DMS 273 treated with DMSO at 0.1 percent for 48 hours (cell line): ENCODE measurements at regions not wholly inside any gene's neighbourhood (a gene's known extent, or its start where the extent isn't known, plus 50 kb on each side); places are given as distances from the start of the nearest gene placed in this dataset.
"Not testable (repeated sequence)": the region's sequence is repeated elsewhere in the genome, so short reads cannot be mapped to it uniquely, and the experiment has no call there.

ENCODE experiments used
- DNase-seq: peaks from one replicate; lab custom pipeline; 2025; lab: John Stamatoyannopoulos, UW

DNA sequence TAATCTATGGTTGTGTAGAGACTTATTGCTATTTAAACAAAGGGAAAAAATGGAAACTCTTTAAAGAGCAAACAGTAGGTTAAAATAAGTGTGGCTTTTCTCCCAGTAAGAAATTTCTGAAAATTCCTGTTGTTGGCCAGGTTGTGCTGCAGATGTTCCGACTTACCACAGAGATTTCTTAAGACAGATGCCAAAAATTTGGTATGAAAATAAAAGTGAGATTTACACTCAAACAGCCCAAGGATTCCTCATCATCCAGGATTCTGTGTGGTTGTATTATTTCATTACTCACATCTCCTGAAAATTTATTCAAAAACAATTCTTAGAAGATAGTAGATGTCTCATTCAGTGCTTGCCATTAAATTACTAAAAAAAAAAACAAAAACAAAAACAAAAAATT is 296.7 kb upstream of the PTBP2 start:
- DNase-seq, result no peak

DNA sequence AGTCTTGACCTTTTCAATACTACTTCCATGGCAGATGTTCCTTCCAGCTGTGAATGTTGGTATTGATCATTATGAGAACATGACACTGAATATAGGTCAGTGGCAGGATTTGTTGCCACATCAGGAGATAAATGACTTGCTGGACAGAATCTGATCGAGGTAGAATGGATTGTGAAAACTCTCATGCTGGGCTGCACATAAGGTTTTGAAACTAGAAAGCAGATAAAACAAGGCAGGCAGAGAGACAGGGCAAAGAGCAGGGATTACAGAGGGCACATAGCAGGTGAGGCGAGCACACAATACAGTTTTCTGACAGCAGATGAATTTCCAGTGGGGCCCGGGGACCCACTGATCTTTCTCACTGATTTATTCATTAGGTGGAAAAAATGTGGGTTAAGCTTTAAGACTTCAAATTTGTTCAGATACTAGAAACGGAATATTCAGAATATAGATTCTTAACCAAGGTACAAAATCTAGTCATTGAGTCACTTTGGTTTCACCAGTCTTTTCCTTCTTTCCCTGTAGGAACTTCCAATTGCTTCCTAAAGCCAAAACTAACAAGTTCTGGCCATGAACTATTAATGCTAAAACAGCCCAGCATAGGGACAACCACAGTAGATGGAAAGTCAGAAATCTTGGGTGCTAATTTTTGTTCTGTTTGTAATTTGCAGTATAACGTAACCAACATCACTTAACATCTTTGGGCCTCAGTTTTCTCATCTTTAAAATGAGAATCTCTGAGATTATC is 296.0 kb upstream of the PTBP2 start:
- DNase-seq, result no peak

GRCh38 chr1:96427616-96428015 is 294.0 kb upstream of the PTBP2 start:
- DNase-seq, result no peak

DNA sequence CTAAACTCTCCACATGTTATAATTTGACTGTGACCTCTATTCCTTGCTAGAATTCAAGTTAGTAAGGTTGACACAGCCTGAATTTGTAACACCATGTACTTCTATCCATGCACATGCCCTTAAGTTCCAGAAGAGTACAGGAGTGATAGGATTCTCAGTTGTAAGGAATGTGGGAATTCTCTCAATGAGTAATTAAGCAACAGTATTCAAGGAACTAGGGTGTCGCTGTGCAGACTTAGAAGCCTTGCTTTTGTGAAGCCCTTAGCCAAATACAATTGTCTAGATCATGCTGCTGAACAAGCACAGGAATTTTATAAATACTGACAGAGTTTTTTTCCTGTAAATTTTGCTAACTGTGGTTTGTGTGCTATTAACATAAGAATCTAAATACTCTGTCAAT is 276.3 kb upstream of the PTBP2 start:
- no peak for DNase-seq

- no peak for DNase-seq
These were observed 257.5 kb upstream of the PTBP2 start for GRCh38 chr1:96464066-96464465.

DNA sequence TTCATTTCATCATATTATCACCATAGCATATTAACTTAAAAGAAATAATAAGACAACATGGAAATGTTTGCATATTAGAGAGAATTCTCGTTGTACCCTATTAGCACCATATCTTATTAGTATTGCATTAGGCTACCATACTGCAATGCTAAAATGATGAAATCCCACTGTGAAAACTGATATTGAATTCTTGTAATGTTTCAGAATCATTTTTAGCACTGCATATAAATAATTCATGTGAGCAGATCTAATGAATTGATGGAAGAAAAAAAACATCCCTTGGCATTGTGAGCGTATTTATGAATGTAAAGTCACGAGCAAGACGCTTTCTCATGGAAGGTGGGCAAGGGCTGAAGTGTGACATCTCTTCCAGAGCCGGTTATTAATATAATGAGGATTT is 257.1 kb upstream of the PTBP2 start:
- no peak for DNase-seq

DNA sequence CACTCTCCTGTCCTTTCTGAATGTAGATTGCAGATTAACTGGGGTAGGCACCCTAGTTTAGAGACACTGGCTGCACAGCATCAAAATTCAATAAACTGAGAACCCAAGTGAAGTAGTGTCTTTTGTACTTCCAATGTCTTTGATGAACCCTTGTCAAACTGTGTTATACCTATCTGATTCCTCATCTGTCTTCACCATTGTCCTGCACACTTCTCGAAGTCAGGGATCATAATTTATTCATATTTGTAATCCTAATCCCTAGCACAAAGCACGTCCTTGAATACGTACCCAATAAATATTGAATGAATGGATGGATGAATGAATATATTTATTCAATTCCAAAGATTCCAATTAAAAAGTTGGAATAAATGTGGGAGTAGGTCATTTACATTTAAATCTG is 256.6 kb upstream of the PTBP2 start:
- DNase-seq, result no peak

GRCh38 chr1:96465441-96465840 is 256.1 kb upstream of the PTBP2 start:
- DNase-seq, result no peak

GRCh38 chr1:96466842-96467241 is 254.7 kb upstream of the PTBP2 start:
- no peak for DNase-seq

DNA sequence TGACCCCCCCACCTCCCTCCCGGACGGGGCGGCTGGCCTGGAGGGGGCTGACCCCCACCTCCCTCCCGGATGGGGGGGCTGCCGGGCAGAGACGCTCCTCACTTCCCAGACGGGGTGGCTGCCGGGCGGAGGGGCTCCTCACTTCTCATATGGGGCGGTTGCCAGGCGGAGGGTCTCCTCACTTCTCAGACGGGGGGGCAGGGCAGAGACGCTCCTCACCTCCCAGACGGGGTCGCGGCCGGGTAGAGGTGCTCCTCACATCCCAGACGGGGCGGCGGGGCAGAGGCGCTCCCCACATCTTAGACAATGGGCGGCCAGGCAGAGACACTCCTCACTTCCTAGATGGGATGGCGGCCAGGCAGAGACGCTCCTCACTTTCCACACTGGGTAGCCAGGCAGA is 251.9 kb upstream of the PTBP2 start:
- not testable (repeated sequence) for DNase-seq

DNA sequence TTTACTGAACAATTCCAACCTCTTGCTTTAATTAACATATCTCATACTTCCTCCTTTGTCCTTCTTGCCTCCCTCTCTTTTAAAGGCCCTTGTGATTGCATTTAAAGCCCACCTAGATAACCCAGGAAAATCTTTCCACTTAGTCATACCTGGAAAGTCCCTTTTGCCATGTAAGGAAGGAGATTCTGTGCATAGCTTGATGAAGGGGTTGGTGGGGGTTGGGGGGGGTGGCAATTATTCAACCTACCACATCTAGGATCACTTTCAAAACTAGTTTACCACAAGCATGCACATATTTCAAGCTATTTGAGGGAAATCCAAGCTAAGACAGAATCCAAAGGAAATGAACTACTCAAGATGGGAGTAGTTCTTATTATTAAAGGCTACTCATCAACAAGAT is 249.1 kb upstream of the PTBP2 start:
- no peak for DNase-seq

DNA sequence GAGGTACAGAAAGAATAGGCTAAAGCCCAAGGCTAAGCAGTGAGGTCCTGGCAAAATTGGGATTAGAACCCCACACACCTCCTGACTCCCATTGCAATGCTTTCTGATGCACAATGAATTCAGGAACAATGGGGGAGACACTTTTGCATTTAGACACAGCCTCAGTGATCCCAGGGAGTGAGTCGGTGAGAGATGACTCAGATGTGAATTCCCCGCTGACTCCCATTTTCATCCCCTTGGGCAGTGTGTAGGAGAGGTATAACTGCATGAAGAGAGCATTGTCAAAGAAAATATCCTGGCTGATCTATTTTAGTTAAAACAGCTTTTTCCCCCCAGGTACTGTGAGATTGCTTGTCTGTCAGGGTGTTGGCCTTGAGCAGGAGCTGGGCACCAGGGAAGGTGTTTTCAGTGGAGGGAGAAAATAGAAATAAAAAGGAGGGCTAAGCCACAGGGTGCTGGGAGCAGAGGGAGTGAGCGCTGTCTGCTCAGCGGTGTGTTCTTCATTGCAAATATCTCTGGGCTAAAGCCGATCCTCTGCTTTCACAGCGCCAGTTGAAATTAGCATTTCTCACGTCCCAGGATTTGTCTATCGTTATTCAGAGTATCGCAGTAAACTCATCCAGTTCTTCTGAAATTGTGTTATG is 247.7 kb upstream of the PTBP2 start:
- DNase-seq, result no peak

- no peak for DNase-seq
These were observed 246.4 kb upstream of the PTBP2 start for GRCh38 chr1:96474985-96475743.

DNA sequence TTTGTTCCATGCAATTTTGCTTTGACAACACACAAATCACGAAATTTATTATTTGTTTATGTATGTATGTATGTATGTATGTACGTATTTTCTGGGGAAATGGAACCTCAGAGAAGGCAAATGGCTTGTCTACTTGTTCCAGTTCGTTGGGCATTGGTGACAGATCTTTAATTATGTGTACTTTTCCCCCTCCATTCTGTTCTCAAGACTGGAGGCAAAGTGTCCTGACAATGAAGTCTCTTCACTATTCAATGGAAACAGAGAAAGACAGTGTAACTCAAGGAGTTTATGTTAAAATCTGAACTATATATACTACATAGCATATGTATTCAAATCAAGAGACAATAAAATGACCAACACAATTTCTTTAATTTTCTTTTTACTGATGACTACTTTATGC is 245.7 kb upstream of the PTBP2 start:
- no peak for DNase-seq

- no peak for DNase-seq
These were observed 243.4 kb upstream of the PTBP2 start for GRCh38 chr1:96478228-96478627.

DNA sequence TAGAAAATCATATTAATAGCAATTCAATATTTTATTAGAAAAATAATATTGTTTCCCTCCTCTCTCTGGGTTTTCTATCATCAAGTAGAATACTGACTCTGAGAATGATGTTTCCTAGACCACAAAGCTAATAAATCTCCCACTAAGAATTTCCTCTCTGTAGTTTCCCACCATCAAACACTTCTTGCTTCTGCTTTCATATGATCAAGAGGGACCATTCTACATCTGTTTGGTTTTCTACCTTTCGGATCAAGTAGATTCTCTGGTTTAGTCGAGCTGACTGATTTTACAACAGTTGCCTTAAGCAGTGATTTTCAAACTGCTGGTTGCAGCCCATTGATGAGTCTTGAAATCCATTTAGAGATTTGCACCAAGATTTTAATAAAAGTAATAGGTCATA is 240.2 kb upstream of the PTBP2 start:
- no peak for DNase-seq

GRCh38 chr1:96482616-96483015 is 239.0 kb upstream of the PTBP2 start:
- no peak for DNase-seq

- no peak for DNase-seq
These were observed 234.2 kb upstream of the PTBP2 start for GRCh38 chr1:96487394-96487793.

DNA sequence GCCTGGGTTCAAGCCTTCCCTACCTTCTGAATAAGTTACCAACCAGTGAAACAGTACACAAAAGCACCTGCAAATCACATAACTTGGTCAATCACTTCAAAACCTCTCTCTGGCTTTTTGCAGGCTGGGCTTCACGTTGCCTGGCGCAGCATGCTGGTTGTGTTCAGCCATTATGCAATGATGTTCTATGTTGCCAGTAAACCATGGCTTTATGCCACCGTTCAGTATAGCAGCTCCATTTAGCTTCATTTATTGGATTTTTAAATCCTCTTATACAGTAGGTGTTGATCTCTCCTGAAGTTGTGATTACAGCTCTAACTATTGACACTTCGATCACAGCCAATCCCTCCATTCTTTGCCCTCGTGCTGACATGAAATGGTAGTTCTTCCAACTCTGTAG is 233.6 kb upstream of the PTBP2 start:
- no peak for DNase-seq

DNA sequence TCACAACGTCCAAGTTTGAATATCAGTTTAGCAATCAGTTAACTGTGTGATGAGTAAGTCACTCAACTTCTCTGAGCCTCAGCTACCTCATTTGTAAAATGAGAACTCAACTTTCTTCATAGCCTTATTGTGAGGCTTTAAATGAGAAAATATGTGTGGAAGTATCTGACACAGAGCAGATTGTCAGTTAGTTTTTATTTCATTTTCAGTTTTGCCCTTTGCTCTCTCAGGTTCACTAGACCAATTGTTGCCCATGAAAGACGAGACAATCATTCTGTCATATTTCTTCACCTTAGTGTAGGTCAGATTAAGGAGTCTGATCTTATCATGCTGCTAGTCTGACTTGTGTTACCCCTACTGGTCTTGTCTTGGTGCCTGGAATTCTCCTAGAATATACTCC is 232.8 kb upstream of the PTBP2 start:
- DNase-seq, result no peak

DNA sequence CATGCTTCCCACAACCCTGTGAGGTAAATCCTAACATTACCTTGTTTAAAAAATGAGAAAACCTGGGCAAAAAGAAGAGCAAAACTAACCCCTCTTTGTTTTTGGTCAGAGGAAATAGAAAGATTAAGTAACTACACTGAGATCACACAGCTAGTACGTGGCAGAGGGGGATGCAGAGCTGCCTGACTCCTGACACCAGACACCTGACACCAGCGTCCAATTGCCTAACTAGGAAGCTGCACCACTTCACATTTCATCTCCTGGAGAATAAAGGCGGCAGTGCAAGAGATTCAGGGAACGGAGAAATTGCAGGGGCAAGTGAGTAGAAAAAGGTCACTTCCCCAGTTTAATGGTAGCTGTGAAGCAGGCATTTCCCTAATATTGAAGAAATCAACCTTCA is 229.3 kb upstream of the PTBP2 start:
- DNase-seq, result no peak

DNA sequence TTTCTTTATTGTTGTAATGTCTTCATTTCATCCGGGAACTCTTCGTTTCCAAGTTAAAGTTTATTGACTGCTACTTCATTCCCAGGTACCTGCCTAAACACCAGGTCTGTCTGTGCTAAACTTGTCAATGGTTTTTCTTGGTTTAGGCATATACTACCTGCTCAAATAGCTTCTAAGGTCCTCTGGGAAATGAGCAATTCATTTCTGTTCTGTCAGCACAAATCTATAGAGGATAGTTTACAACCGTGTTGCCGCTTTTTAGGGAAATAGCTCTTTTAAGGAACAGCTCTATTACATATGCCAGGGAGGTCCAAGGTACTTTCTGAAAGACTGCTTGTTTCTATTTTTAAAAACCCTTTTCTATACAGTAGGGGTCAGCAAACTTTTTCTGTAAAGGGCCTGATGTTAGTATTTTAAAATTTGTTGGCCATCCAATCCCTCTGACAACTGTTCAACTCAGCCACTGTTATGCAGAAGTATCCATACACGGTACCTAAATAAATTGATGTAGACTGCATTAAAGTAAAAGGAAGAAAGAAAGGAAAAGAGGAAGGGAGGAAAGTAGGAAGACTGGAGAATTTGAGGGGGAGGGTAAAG is 222.7 kb upstream of the PTBP2 start:
- DNase-seq, result no peak

DNA sequence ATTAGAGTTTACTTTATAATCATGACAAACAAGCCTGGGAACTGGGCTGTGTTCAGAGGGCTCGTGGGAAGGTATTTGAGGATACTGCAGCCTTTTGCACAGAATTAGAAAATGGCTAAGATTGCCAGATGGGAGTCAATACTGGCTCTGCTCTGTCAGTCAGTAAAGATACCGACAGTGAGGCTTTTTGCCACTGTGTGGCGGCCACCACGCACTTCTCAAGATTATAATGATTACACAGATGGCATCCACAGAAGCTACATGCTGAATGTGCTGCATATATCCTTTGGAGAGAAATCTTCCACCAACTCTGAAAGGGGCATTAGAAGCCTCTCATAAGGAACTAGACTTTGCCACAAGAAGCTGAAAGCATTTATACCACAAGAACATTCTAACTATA is 213.4 kb upstream of the PTBP2 start:
- no peak for DNase-seq
